OCI-LY1 (cell line): ENCODE measurements at regions not wholly inside any gene's neighbourhood (a gene's known extent, or its start where the extent isn't known, plus 50 kb on each side); places are given as distances from the start of the nearest gene placed in this dataset.

ENCODE experiments used
- CTCF ChIP-seq: fragments of 200-600 bp; sonication (generic), shearing (Covaris generic); IDR thresholded peaks from 2 replicates; pipeline ENCODE4 v1.5.1; 2017; ENCODE audit warnings: mild to moderate bottlenecking, antibody characterized with exemption, low read length, moderate library complexity, mixed read lengths
- EZH2 ChIP-seq: fragments of 200-600 bp; sonication (generic), shearing (Covaris generic); IDR thresholded peaks from 2 replicates; pipeline ENCODE4 v1.8.0; 2017; ENCODE audit warnings: borderline replicate concordance, mixed run types, mild to moderate bottlenecking, antibody characterized with exemption, low read length, moderate library complexity, mixed read lengths

DNA sequence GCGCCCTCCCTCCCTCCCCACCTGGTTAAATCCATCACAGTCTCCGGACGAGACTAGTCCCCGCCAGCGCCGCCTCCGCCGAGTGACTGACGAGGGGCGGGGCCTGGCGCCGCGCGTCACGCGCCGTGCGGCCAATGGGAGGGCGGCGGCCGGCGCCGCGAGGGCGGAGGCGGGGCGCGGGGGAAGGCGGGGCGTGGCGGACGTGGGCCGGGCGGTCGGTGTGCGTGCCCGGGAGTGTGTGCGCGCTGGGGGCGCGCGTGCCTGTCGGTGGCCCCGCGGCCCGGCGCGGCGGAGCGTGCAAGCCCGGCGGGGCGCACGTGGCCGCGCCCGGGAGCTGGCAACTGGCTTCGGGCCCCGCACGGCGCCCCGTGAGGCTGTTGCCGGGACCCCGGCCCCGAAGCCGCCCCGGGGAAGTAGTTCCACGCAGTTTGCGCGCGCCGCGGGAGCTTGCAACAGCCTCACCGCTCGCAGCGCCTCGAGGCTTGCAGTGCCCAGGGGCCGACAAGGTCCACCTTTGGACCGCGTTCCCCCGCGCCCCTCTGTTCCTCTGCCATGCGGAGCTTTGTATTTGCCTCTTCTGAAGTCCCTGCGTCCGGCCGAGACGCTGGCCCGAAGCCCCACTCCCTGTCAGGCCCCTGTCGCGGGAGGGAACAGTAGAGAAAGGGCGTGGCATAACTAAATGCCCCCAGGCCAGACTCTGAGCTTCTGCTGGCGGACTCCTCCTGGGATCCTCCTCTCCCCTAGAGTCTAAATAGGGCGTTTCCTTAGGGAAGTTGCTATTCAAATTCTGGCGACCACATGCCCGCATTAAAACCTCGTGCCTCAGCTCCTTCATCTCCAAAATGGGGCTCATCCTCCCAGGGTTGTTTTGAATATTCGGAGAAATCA is 400.9 kb downstream of the SHQ1 start:
- no peak for TF ChIP-seq CTCF
- TF ChIP-seq EZH2: no peak
